ENCODE measurements at regions not wholly inside any gene's neighbourhood (a gene's known extent, or its start where the extent isn't known, plus 50 kb on each side); places are given as distances from the start of the nearest gene placed in this dataset.

- Mint-ChIP-seq H3K27me3 (no peaks in the 10 kb centered on the region), H3K4me3 (no peak overlapping the region), H3K9me3 (peaks cover 0 to 12% of the 10 kb centered on the region in 2 donors), H3K27ac (no peak overlapping the region), H3K4me1 (no peaks in the 10 kb centered on the region)
- ATAC-seq (no peak), DNase-seq (no peak)
Measured at GRCh38 chr4:97144199-97144598, 999.1 kb downstream of the STPG2 start.

GRCh38 chr4:97150966-97151365 is 992.3 kb downstream of the STPG2 start:
- no peaks in the 10 kb centered on the region for H3K27me3 Mint-ChIP-seq
- H3K27ac Mint-ChIP-seq: no peak overlapping the region
- no peaks in the 10 kb centered on the region for H3K4me1 Mint-ChIP-seq
- H3K4me3 Mint-ChIP-seq: no peak overlapping the region
- no peak for DNase-seq
- H3K9me3 Mint-ChIP-seq: no peaks in the 10 kb centered on the region
- ATAC-seq: no peak

GRCh38 chr4:97152149-97152548 is 991.1 kb downstream of the STPG2 start:
- Mint-ChIP-seq H3K4me3 (no peak overlapping the region), H3K4me1 (no peaks in the 10 kb centered on the region), H3K27me3 (no peaks in the 10 kb centered on the region), H3K9me3 (no peaks in the 10 kb centered on the region), H3K27ac (no peak overlapping the region)
- DNase-seq (no peak), ATAC-seq (no peak)

- H3K27ac Mint-ChIP-seq: no peak overlapping the region
- DNase-seq (no peak), ATAC-seq (no peak)
- no peaks in the 10 kb centered on the region for H3K9me3 Mint-ChIP-seq
- H3K4me3 Mint-ChIP-seq: no peak overlapping the region
- H3K27me3 Mint-ChIP-seq: no peaks in the 10 kb centered on the region
- H3K4me1 Mint-ChIP-seq: no peaks in the 10 kb centered on the region
Measured at GRCh38 chr4:97153042-97153441, 990.2 kb downstream of the STPG2 start.

GRCh38 chr4:97159625-97160024 is 983.7 kb downstream of the STPG2 start:
- H3K27me3 Mint-ChIP-seq: no peaks in the 10 kb centered on the region
- H3K9me3 Mint-ChIP-seq: peaks cover 0 to under 1% of the 10 kb centered on the region in 2 donors
- ATAC-seq (no peak), DNase-seq (no peak)
- H3K27ac Mint-ChIP-seq: no peak overlapping the region
- H3K4me3 Mint-ChIP-seq: no peak overlapping the region
- no peaks in the 10 kb centered on the region for H3K4me1 Mint-ChIP-seq

- H3K4me1 Mint-ChIP-seq: no peaks in the 10 kb centered on the region
- no peak overlapping the region for H3K27ac Mint-ChIP-seq
- H3K9me3 Mint-ChIP-seq: peaks cover 0 to 6% of the 10 kb centered on the region in 2 donors
Measured at GRCh38 chr4:97185233-97185632, 958.0 kb downstream of the STPG2 start.

GRCh38 chr4:97197106-97197505 is 946.2 kb downstream of the STPG2 start:
- Mint-ChIP-seq H3K9me3 (peaks cover 0 to 3% of the 10 kb centered on the region in 2 donors), H3K4me3 (no peak overlapping the region), H3K27ac (no peak overlapping the region), H3K4me1 (no peaks in the 10 kb centered on the region), H3K27me3 (no peaks in the 10 kb centered on the region)
- DNase-seq (no peak), ATAC-seq (no peak)

More at GRCh38 chr4:97185233-97185632, 958.0 kb downstream of the STPG2 start:
- H3K4me3 Mint-ChIP-seq: no peak overlapping the region
- no peak for ATAC-seq
- no peaks in the 10 kb centered on the region for H3K27me3 Mint-ChIP-seq
- DNase-seq: no peak

GRCh38 chr4:97208749-97209148 is 934.5 kb downstream of the STPG2 start:
- DNase-seq (no peak), ATAC-seq (no peak)
- Mint-ChIP-seq H3K9me3 (no peaks in the 10 kb centered on the region), H3K4me3 (no peak overlapping the region), H3K27ac (no peak overlapping the region), H3K27me3 (no peaks in the 10 kb centered on the region), H3K4me1 (no peaks in the 10 kb centered on the region)

- peaks cover 0 to 12% of the 10 kb centered on the region in 2 donors for H3K9me3 Mint-ChIP-seq
- ATAC-seq (no peak), DNase-seq (no peak)
- no peak overlapping the region for H3K27ac Mint-ChIP-seq
- H3K4me1 Mint-ChIP-seq: no peaks in the 10 kb centered on the region
- no peaks in the 10 kb centered on the region for H3K27me3 Mint-ChIP-seq
- no peak overlapping the region for H3K4me3 Mint-ChIP-seq
Measured at GRCh38 chr4:97215409-97215941, 927.8 kb downstream of the STPG2 start.

GRCh38 chr4:97216046-97216445 is 927.2 kb downstream of the STPG2 start:
- Mint-ChIP-seq H3K27ac (no peak overlapping the region), H3K4me1 (no peaks in the 10 kb centered on the region), H3K4me3 (no peak overlapping the region), H3K27me3 (no peaks in the 10 kb centered on the region), H3K9me3 (peaks cover 0 to 12% of the 10 kb centered on the region in 2 donors)
- no peak for ATAC-seq
- DNase-seq: no peak

GRCh38 chr4:97235521-97235920 is 907.8 kb downstream of the STPG2 start:
- ATAC-seq (no peak), DNase-seq (no peak)
- Mint-ChIP-seq H3K9me3 (peaks cover 1 to 4% of the 10 kb centered on the region in 2 donors), H3K27me3 (no peaks in the 10 kb centered on the region), H3K4me3 (no peak overlapping the region), H3K4me1 (no peaks in the 10 kb centered on the region), H3K27ac (no peak overlapping the region)

- DNase-seq (no peak), ATAC-seq (no peak)
- H3K4me1 Mint-ChIP-seq: no peaks in the 10 kb centered on the region
- peaks cover 0 to 7% of the 10 kb centered on the region in 2 donors for H3K9me3 Mint-ChIP-seq
- no peaks in the 10 kb centered on the region for H3K27me3 Mint-ChIP-seq
- H3K4me3 Mint-ChIP-seq: no peak overlapping the region
- H3K27ac Mint-ChIP-seq: no peak overlapping the region
Measured at GRCh38 chr4:97238956-97239666, 904.2 kb downstream of the STPG2 start.

GRCh38 chr4:97239667-97239997 is 903.6 kb downstream of the STPG2 start:
- Mint-ChIP-seq H3K4me3 (no peak overlapping the region), H3K27ac (no peak overlapping the region), H3K27me3 (no peaks in the 10 kb centered on the region), H3K9me3 (peaks cover 0 to 7% of the 10 kb centered on the region in 2 donors), H3K4me1 (no peaks in the 10 kb centered on the region)
- DNase-seq (no peak), ATAC-seq (no peak)

GRCh38 chr4:97252615-97253154 is 890.6 kb downstream of the STPG2 start:
- no peak for DNase-seq
- H3K27me3 Mint-ChIP-seq: no peaks in the 10 kb centered on the region
- H3K9me3 Mint-ChIP-seq: peaks cover 6 to 14% of the 10 kb centered on the region in 2 donors
- H3K4me1 Mint-ChIP-seq: no peaks in the 10 kb centered on the region
- H3K27ac Mint-ChIP-seq: no peak overlapping the region
- H3K4me3 Mint-ChIP-seq: no peak overlapping the region
- no peak for ATAC-seq

- no peak overlapping the region for H3K27ac Mint-ChIP-seq
- ATAC-seq (no peak), DNase-seq (no peak)
- H3K4me3 Mint-ChIP-seq: no peak overlapping the region
- H3K9me3 Mint-ChIP-seq: peaks cover 3 to 11% of the 10 kb centered on the region in 2 donors
- no peaks in the 10 kb centered on the region for H3K4me1 Mint-ChIP-seq
- H3K27me3 Mint-ChIP-seq: no peaks in the 10 kb centered on the region
Measured at GRCh38 chr4:97262769-97263168, 880.5 kb downstream of the STPG2 start.

GRCh38 chr4:97270051-97270450 is 873.2 kb downstream of the STPG2 start:
- no peak overlapping the region for H3K4me3 Mint-ChIP-seq
- DNase-seq (no peak), ATAC-seq (no peak)
- peaks cover 0 to 22% of the 10 kb centered on the region in 2 donors for H3K9me3 Mint-ChIP-seq
- no peaks in the 10 kb centered on the region for H3K27me3 Mint-ChIP-seq
- no peak overlapping the region for H3K27ac Mint-ChIP-seq
- H3K4me1 Mint-ChIP-seq: no peaks in the 10 kb centered on the region

Data from stimulated activated naive CD8-positive, alpha-beta T cell treated with anti-CD3 and anti-CD28 coated beads, Interleukin-15, amount 100 ng/mL, for 72 hours (primary cell).